Omental fat pad (tissue), 3 donors: ENCODE measurements at regions not wholly inside any gene's neighbourhood (a gene's known extent, or its start where the extent isn't known, plus 50 kb on each side); places are given as distances from the start of the nearest gene placed in this dataset. TPM values are rescaled to one million over a fixed set of nuclear protein-coding genes. Genes with fewer than 3 reads are reported as not detected.

Experiments
- ATAC-seq: fragments of 150-250 bp; one replicate; pipeline ENCODE4 v1.9.1; 2016; ENCODE audit warnings: mild to moderate bottlenecking, moderate library complexity; ENCODE audit not compliant: low FRiP score
- DNase-seq: peaks from one replicate; pipeline ENCODE4 v3.0.0-alpha.2; 2019; ENCODE audit warnings: low spot score
- CTCF ChIP-seq, 3 donors: fragments of 450-650 bp; IDR thresholded peaks; one replicate each; pipeline ENCODE4 v1.5.1; 2016 to 2017; ENCODE audit warnings: antibody characterized with exemption in 3 of 3, mild to moderate bottlenecking in 3 of 3, moderate library complexity in 2 of 3
- small RNA-seq: library from RNA; depleted of rRNA; stranded (forward); fragments of <200 nt; gene quantifications from one replicate; pipeline ENCODE3, GENCODE V24; 2016

GRCh38 chr5:7329712-7330111 is 66.2 kb upstream of the ADCY2 start:
- ATAC-seq (no peak), DNase-seq (no peak)
- TF ChIP-seq CTCF (IDR thresholded peaks at IDR 0.05): no peak

GRCh38 chr5:7330256-7330655 is 65.7 kb upstream of the ADCY2 start:
- TF ChIP-seq CTCF (IDR thresholded peaks at IDR 0.05): no peak
- ATAC-seq (no peak), DNase-seq (no peak)

DNA sequence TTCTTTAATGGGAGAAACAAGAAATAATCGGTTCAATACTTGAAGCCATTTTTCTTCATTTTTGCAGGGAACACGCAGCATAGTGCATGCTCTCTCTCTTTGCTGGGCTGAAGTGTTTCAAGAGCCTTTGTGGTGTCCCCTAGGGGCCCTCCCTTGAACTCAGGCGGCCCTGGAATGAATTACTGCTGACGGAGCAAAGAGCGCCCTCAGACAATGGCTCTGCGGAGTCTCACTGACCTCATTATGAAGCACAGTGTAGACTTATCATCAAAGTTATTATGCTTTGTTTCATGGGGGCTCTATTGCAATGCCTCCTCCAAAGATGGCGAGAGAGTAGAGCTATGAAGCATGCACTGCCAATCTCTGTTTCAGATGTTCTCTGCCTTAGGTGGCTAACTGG is 64.8 kb upstream of the ADCY2 start:
- no peak for DNase-seq
- ATAC-seq: no peak
- no peak for TF ChIP-seq CTCF (IDR thresholded peaks at IDR 0.05)

Small RNA genes lying in the stretch of these regions (small RNA-seq; reads per million reads assigned to genes)
- gene RF00017 (not detected), gene RNA5SP176 (not detected)
